K562 (cell line): ENCODE measurements at regions not wholly inside any gene's neighbourhood (a gene's known extent, or its start where the extent isn't known, plus 50 kb on each side); places are given as distances from the start of the nearest gene placed in this dataset.

ENCODE experiments used
- ATAC-seq: fragments of 200-7000 bp; cut with Tn5 transposase; 3 replicates; pipeline ENCODE4 v1.9.1; 2020; ENCODE audit warnings: moderate library complexity
- BruUV-seq: library from RNA; stranded (reverse); fragments of 400-500 nt; replicated peaks from 2 replicates; lab custom pipeline; 2021; lab: Mats Ljungman, UMichigan
- CTCF ChIA-PET: fragments of 300-600 bp; formaldehyde crosslinking; extraction: SDS; loops from one replicate; lab custom pipeline; 2021; ENCODE audit warnings: low intra/inter-chr PET ratio; lab: Yijun Ruan, JAX
- POLR2A ChIA-PET: fragments of 300-600, 350-650 bp; sonication (Branson Sonifier 250); formaldehyde crosslinking; extraction: SDS; loops from one replicate; lab custom pipeline; 2021; ENCODE audit warnings: antibody characterized with exemption, inconsistent platforms; lab: Yijun Ruan, JAX
- DNase-seq, 4 experiments: peaks; one replicate each; pipeline versions ENCODE4 v3.0.0 to v3.0.0-alpha.2; 2011 to 2018; ENCODE audit warnings: low spot score in 3 of 4, mixed read lengths in 3 of 4; ENCODE audit errors: extremely low read depth in 1 of 4
- FAIRE-seq: peaks from 2 replicates; lab custom pipeline; 2011; peaks lifted over from hg19 to GRCh38; lab: Jason Lieb, UNC
- H2AFZ ChIP-seq: 2 replicates; pipeline ENCODE4 v1.6.0; 2011; ENCODE audit warnings: low read depth, low read length, control low read depth, inconsistent platforms
- H3K27ac ChIP-seq: fragments of 200-600 bp; 3 replicates; pipeline ENCODE4 v1.8.0; 2011; ENCODE audit warnings: low read depth, mild to moderate bottlenecking, control low read depth, inconsistent platforms, low read length, moderate library complexity, mixed read lengths; ENCODE audit errors: extremely low read depth
- H3K27me3 ChIP-seq, 2 experiments: fragments of 300-600 bp in 1 of 2; 2 replicates in 1 of 2; 3 replicates in 1 of 2; pipeline versions ENCODE4 v1.6.0 to v1.8.0; 2011; ENCODE audit warnings: inconsistent platforms in 2 of 2, low read length in 2 of 2, mild to moderate bottlenecking in 1 of 2, mixed read lengths in 1 of 2, moderate library complexity in 1 of 2; ENCODE audit not compliant: control insufficient read depth in 2 of 2, insufficient read depth in 2 of 2
- H3K36me3 ChIP-seq: fragments of 300-600 bp; 3 replicates; pipeline ENCODE4 v1.8.0; 2011; ENCODE audit warnings: mild to moderate bottlenecking, low read length, inconsistent platforms; ENCODE audit not compliant: control insufficient read depth, insufficient read depth
- H3K4me1 ChIP-seq, 2 experiments: fragments of 200-600 bp in 1 of 2; replicated peaks in 1 of 2; 2 replicates in 1 of 2; 3 replicates in 1 of 2; pipeline versions ENCODE4 v1.5.1 to v1.8.0; 2011; ENCODE audit warnings: inconsistent platforms in 2 of 2, low read length in 2 of 2, mild to moderate bottlenecking in 1 of 2, mixed read lengths in 1 of 2, moderate library complexity in 1 of 2; ENCODE audit not compliant: control insufficient read depth in 2 of 2, insufficient read depth in 2 of 2
- H3K4me2 ChIP-seq: 2 replicates; pipeline ENCODE4 v1.6.1; 2011; ENCODE audit warnings: low read length, control low read depth, inconsistent platforms, mixed read lengths; ENCODE audit not compliant: insufficient read depth
- H3K4me3 ChIP-seq: fragments of 200-600 bp; sonication (generic), shearing (Covaris generic); 2 replicates; pipeline ENCODE4 v1.5.1; 2016; ENCODE audit warnings: control low read depth, inconsistent platforms
- H3K79me2 ChIP-seq: fragments of 200-600 bp; 3 replicates; pipeline ENCODE4 v1.8.0; 2011; ENCODE audit warnings: low read length, inconsistent platforms; ENCODE audit not compliant: control insufficient read depth, insufficient read depth
- H3K9ac ChIP-seq, 2 experiments: 2 replicates each; pipeline versions ENCODE4 v1.6.0 to v1.6.1; 2011; ENCODE audit warnings: low read depth in 2 of 2, low read length in 2 of 2, control low read depth in 1 of 2, inconsistent platforms in 1 of 2, mild to moderate bottlenecking in 1 of 2, mixed read lengths in 1 of 2; ENCODE audit not compliant: insufficient read depth in 1 of 2
- H3K9me1 ChIP-seq: one replicate; pipeline ENCODE4 v1.6.0; 2011; ENCODE audit warnings: inconsistent platforms, mild to moderate bottlenecking, low read length, moderate library complexity; ENCODE audit not compliant: control insufficient read depth, insufficient read depth
- H3K9me3 ChIP-seq: replicated peaks from 2 replicates; pipeline ENCODE4 v1.5.1; 2011; ENCODE audit warnings: low read depth, low read length, inconsistent platforms; ENCODE audit not compliant: control insufficient read depth, insufficient read depth
- H4K20me1 ChIP-seq: replicated peaks from 2 replicates; pipeline ENCODE4 v1.6.1; 2011; ENCODE audit warnings: low read length, inconsistent platforms, mixed read lengths; ENCODE audit not compliant: control insufficient read depth, insufficient read depth
- ETS2 ChIP-seq: IDR thresholded peaks from 2 replicates; pipeline ENCODE4 v1.6.1; 2016; ENCODE audit warnings: borderline replicate concordance, missing genetic modification characterization, mild to moderate bottlenecking, moderate library complexity, missing compliant biosample characterization; ENCODE audit not compliant: poor library complexity, severe bottlenecking
- FOXA1 ChIP-seq: fragments of 450-650 bp; IDR thresholded peaks from 2 replicates; pipeline ENCODE4 v1.6.1; 2016; ENCODE audit warnings: mild to moderate bottlenecking, borderline replicate concordance
- NFXL1 ChIP-seq: fragments of 450-650 bp; formaldehyde crosslinking; IDR thresholded peaks from 2 replicates; pipeline ENCODE4 v1.4.0; 2021; ENCODE audit warnings: mild to moderate bottlenecking
- POLR3G ChIP-seq: IDR thresholded peaks from 2 replicates; pipeline ENCODE4 v1.6.1; 2011; ENCODE audit not compliant: insufficient read length, insufficient replicate concordance; ENCODE audit errors: extremely low read depth
- PRMT5 ChIP-seq: sonication (generic); formaldehyde crosslinking; IDR thresholded peaks from 2 replicates; pipeline ENCODE4 v1.5.0; 2020; ENCODE audit warnings: missing genetic modification reagents
- PTBP1 ChIP-seq: fragments of 200-400 bp; formaldehyde crosslinking; IDR thresholded peaks from 2 replicates; pipeline ENCODE4 v1.6.1; 2017; ENCODE audit warnings: low read depth, low read length
- SIN3B ChIP-seq: fragments of 450-650 bp; IDR thresholded peaks from 2 replicates; pipeline ENCODE4 v1.6.1; 2017; ENCODE audit warnings: low read depth, mild to moderate bottlenecking, moderate library complexity
- WHSC1 ChIP-seq: IDR thresholded peaks from one replicate; pipeline ENCODE4 v1.6.1; 2012; ENCODE audit warnings: low read length, control low read depth, inconsistent platforms
- XRCC3 ChIP-seq: fragments of 450-650 bp; IDR thresholded peaks from 2 replicates; pipeline ENCODE4 v1.6.1; 2017; ENCODE audit warnings: mild to moderate bottlenecking, moderate library complexity
- ZNF184 ChIP-seq: sonication (generic); formaldehyde crosslinking; IDR thresholded peaks from 2 replicates; pipeline ENCODE4 v1.5.0; 2020; ENCODE audit warnings: missing genetic modification reagents
- ZNF551 ChIP-seq: fragments of 250-450 bp; sonication (Bioruptor Pico); IDR thresholded peaks from 2 replicates; pipeline ENCODE4 v1.5.0; 2021; ENCODE audit warnings: mild to moderate bottlenecking, moderate library complexity
- WGBS: fragments of 100-300 bp; shearing (Covaris generic); methylation state at CpG from one replicate; pipeline ENCODE4 v1.1.6; 2016; ENCODE audit warnings: low coverage, mixed read lengths; ENCODE audit not compliant: insufficient coverage; ENCODE audit errors: missing lambda C conversion rate; 5-methylcytosine and 5-hydroxymethylcytosine counted together
- in situ Hi-C: fragments of 300-500 bp; cut with MboI; formaldehyde crosslinking; loops from 4 replicates; pipeline ENCODE4 v1.15.0; 2018; ENCODE audit warnings: inconsistent platforms, mixed read lengths
- intact Hi-C: fragments of 100-400 bp; cut with micrococcal nuclease; formaldehyde crosslinking; loops from 2 replicates; pipeline ENCODE4 v1.14.2; 2022
- TF ChIP-seq, protein P1 (sequence below): fragments of 250-450 bp; sonication (Bioruptor Pico); IDR thresholded peaks from 2 replicates; pipeline ENCODE4 v1.5.1; 2021; ENCODE audit warnings: mild to moderate bottlenecking
- TF ChIP-seq, protein P2 (sequence below): sonication (generic); formaldehyde crosslinking; IDR thresholded peaks from 2 replicates; pipeline ENCODE4 v1.5.0; 2020; ENCODE audit warnings: missing genetic modification reagents
- TF ChIP-seq, protein P3 (sequence below): sonication (generic); formaldehyde crosslinking; IDR thresholded peaks from 2 replicates; pipeline ENCODE4 v1.8.1; 2022; ENCODE audit warnings: missing genetic modification reagents

DNA sequence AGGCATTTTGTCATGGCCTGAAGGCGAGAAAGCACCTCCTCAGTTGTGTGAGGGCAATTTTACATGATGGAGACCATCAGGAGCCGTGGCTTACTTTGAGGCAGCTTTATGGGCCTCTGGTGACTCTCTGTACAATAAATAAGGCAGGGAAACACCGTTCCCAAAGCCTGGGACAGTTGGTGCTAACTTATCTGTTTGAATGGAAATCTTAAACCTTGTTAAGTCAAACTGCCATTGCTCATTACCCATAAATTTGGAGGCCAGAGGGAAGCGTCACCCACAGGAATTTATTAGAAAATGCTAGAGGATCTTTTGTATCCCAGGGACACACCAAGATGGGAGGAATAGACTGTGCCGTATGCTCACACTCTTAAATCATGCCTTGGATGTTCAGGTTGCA is 1156.9 kb downstream of the BRD1 start:
- Histone ChIP-seq H3K4me1 (no peaks in the 10 kb centered on the region), H2AFZ (no peak overlapping the region), H3K9ac (no peak overlapping the region), H3K27ac (no peak overlapping the region), H3K4me2 (no peak overlapping the region), H4K20me1 (no peaks in the 10 kb centered on the region), H3K9me3 (no peaks in the 10 kb centered on the region), H3K36me3 (no peaks in the 10 kb centered on the region), H3K27me3 (no peaks in the 10 kb centered on the region; a peak in 2 of 5 replicates), H3K9me1 (no peaks in the 10 kb centered on the region), H3K79me2 (no peaks in the 10 kb centered on the region)
- in situ Hi-C loops: no loop called here
- ChIA-PET CTCF (no interaction called here), POLR2A (no interaction called here)
- no peak for DNase-seq
- 2% methylated on average over 5 of the region's 5 CpGs for WGBS
- no TSS peak for BruUV-seq
- ATAC-seq: no peak
- TF ChIP-seq SIN3B (no peak), PRMT5 (CRISPR knock-in tag) (no peak), NFXL1 (CRISPR knock-in tag) (no peak), PTBP1 (no peak), XRCC3 (no peak), POLR3G (no peak), ZNF184 (CRISPR knock-in tag) (no peak), WHSC1 (no peak), ETS2 (tag) (no peak), ZNF551 (CRISPR knock-in tag) (no peak), FOXA1 (no peak)
- TF ChIP-seq, protein P1, sequence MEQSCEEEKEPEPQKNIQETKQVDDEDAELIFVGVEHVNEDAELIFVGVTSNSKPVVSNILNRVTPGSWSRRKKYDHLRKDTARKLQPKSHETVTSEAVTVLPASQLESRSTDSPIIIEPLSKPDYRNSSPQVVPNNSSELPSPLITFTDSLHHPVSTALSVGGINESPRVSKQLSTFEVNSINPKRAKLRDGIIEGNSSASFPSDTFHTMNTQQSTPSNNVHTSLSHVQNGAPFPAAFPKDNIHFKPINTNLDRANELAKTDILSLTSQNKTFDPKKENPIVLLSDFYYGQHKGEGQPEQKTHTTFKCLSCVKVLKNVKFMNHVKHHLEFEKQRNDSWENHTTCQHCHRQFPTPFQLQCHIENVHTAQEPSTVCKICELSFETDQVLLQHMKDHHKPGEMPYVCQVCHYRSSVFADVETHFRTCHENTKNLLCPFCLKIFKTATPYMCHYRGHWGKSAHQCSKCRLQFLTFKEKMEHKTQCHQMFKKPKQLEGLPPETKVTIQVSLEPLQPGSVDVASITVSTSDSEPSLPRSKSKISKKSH (CRISPR knock-in tag): no peak
- TF ChIP-seq, protein P2, sequence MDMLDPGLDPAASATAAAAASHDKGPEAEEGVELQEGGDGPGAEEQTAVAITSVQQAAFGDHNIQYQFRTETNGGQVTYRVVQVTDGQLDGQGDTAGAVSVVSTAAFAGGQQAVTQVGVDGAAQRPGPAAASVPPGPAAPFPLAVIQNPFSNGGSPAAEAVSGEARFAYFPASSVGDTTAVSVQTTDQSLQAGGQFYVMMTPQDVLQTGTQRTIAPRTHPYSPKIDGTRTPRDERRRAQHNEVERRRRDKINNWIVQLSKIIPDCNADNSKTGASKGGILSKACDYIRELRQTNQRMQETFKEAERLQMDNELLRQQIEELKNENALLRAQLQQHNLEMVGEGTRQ (CRISPR knock-in tag): no peak
- TF ChIP-seq, protein P3, sequence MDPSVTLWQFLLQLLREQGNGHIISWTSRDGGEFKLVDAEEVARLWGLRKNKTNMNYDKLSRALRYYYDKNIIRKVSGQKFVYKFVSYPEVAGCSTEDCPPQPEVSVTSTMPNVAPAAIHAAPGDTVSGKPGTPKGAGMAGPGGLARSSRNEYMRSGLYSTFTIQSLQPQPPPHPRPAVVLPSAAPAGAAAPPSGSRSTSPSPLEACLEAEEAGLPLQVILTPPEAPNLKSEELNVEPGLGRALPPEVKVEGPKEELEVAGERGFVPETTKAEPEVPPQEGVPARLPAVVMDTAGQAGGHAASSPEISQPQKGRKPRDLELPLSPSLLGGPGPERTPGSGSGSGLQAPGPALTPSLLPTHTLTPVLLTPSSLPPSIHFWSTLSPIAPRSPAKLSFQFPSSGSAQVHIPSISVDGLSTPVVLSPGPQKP (CRISPR knock-in tag): no peak
- TF ChIP-seq, all 486 proteins: peak for 0
- FAIRE-seq: no peak
- intact Hi-C loops: no loop called here
- no peak overlapping the region for H3K4me3 ChIP-seq
